IMR-90 (cell line): ENCODE measurements at regions not wholly inside any gene's neighbourhood (a gene's known extent, or its start where the extent isn't known, plus 50 kb on each side); places are given as distances from the start of the nearest gene placed in this dataset.

Experiments
- ATAC-seq: fragments of 200-7000 bp; cut with Tn5 transposase; 2 replicates; pipeline ENCODE4 v1.9.1; 2020; ENCODE audit warnings: low read depth, mild to moderate bottlenecking, moderate library complexity
- BruUV-seq: library from RNA; stranded (reverse); fragments of 400-500 nt; replicated peaks from 2 replicates; lab custom pipeline; 2021; lab: Mats Ljungman, UMichigan
- CTCF ChIA-PET: fragments of 300-600 bp; formaldehyde crosslinking; extraction: SDS; loops from one replicate; lab custom pipeline; 2021; ENCODE audit warnings: antibody characterized with exemption; lab: Yijun Ruan, JAX
- POLR2A ChIA-PET: fragments of 300-600 bp; sonication (Branson Sonifier 250); formaldehyde crosslinking; loops from one replicate; lab custom pipeline; 2022; ENCODE audit warnings: antibody characterized with exemption; ENCODE audit not compliant: unreplicated experiment; lab: Charles Lee
- DNase-seq: peaks from one replicate; pipeline ENCODE4 v3.0.0; 2013
- H2AFZ ChIP-seq: replicated peaks from 2 replicates; pipeline ENCODE3; 2013; ENCODE audit warnings: low read length, mild to moderate bottlenecking; ENCODE audit not compliant: poor library complexity
- H2AK5ac ChIP-seq: 2 replicates; pipeline ENCODE4 v1.6.1; 2013; ENCODE audit warnings: low read depth, low read length, inconsistent platforms
- H2AK9ac ChIP-seq: replicated peaks from 2 replicates; pipeline ENCODE3; 2013; ENCODE audit warnings: mild to moderate bottlenecking, low read depth, low read length, moderate library complexity; ENCODE audit not compliant: poor library complexity
- H2BK120ac ChIP-seq: 2 replicates; pipeline ENCODE4 v1.6.1; 2013; ENCODE audit warnings: low read depth, low read length, inconsistent platforms
- H2BK15ac ChIP-seq: 3 replicates; pipeline ENCODE4 v1.6.1; 2013; ENCODE audit warnings: low read depth, low read length, inconsistent platforms
- H2BK20ac ChIP-seq: 2 replicates; pipeline ENCODE4 v1.6.1; 2013; ENCODE audit warnings: low read depth, mild to moderate bottlenecking, inconsistent platforms, low read length, moderate library complexity
- H2BK5ac ChIP-seq: 2 replicates; pipeline ENCODE4 v1.6.1; 2013; ENCODE audit warnings: mild to moderate bottlenecking, low read depth, low read length, inconsistent platforms; ENCODE audit not compliant: poor library complexity, severe bottlenecking
- H3K14ac ChIP-seq: replicated peaks from 2 replicates; pipeline ENCODE4 v1.6.1; 2013; ENCODE audit warnings: low read depth, low read length, inconsistent platforms
- H3K18ac ChIP-seq: 2 replicates; pipeline ENCODE4 v1.6.1; 2013; ENCODE audit warnings: low read depth, low read length, control low read depth
- H3K23ac ChIP-seq: 2 replicates; pipeline ENCODE4 v1.6.1; 2013; ENCODE audit warnings: low read depth, low read length, inconsistent platforms
- H3K27ac ChIP-seq: 2 replicates; pipeline ENCODE4 v1.5.1; 2013; ENCODE audit warnings: mild to moderate bottlenecking, control low read depth, low read length; ENCODE audit not compliant: insufficient read depth
- H3K27me3 ChIP-seq: 2 replicates; pipeline ENCODE4 v1.6.1; 2013; ENCODE audit warnings: low read length; ENCODE audit not compliant: control insufficient read depth, insufficient read depth
- H3K36me3 ChIP-seq: 2 replicates; pipeline ENCODE4 v1.6.1; 2013; ENCODE audit warnings: low read length, mixed read lengths; ENCODE audit not compliant: control insufficient read depth, insufficient read depth
- H3K4ac ChIP-seq: 2 replicates; pipeline ENCODE4 v1.6.1; 2013; ENCODE audit warnings: low read depth, low read length, inconsistent platforms
- H3K4me1 ChIP-seq: 2 replicates; pipeline ENCODE4 v1.6.1; 2013; ENCODE audit warnings: low read length, mixed read lengths; ENCODE audit not compliant: control insufficient read depth, insufficient read depth
- H3K4me2 ChIP-seq: 2 replicates; pipeline ENCODE4 v1.6.1; 2013; ENCODE audit warnings: low read depth, mild to moderate bottlenecking, control low read depth, low read length, moderate library complexity
- H3K4me3 ChIP-seq: 2 replicates; pipeline ENCODE4 v1.5.1; 2013; ENCODE audit warnings: low read depth, mild to moderate bottlenecking, control low read depth, low read length, moderate library complexity; ENCODE audit not compliant: insufficient read depth
- H3K56ac ChIP-seq: 2 replicates; pipeline ENCODE4 v1.6.1; 2013; ENCODE audit warnings: low read length, inconsistent platforms; ENCODE audit not compliant: insufficient read depth; ENCODE audit errors: extremely low read depth
- H3K79me1 ChIP-seq, 2 experiments: 2 replicates each; pipeline ENCODE4 v1.6.1; 2013; ENCODE audit warnings: low read length in 2 of 2, inconsistent platforms in 1 of 2, low read depth in 1 of 2
- H3K9ac ChIP-seq: 2 replicates; pipeline ENCODE4 v1.6.1; 2013; ENCODE audit warnings: low read depth, low read length, control low read depth
- H3K9me1 ChIP-seq: 2 replicates; pipeline ENCODE4 v1.6.1; 2013; ENCODE audit warnings: low read length, inconsistent platforms; ENCODE audit not compliant: insufficient read depth
- H3K9me3 ChIP-seq: 2 replicates; pipeline ENCODE4 v1.6.1; 2013; ENCODE audit warnings: low read length; ENCODE audit not compliant: control insufficient read depth, insufficient read depth
- H4K20me1 ChIP-seq: 2 replicates; pipeline ENCODE4 v1.6.1; 2013; ENCODE audit warnings: low read length, inconsistent platforms; ENCODE audit not compliant: insufficient read depth
- H4K5ac ChIP-seq: 2 replicates; pipeline ENCODE4 v1.6.1; 2013; ENCODE audit warnings: mild to moderate bottlenecking, low read depth, low read length, control low read depth
- H4K8ac ChIP-seq, 2 experiments: 2 replicates each; pipeline ENCODE4 v1.6.1; 2013; ENCODE audit warnings: low read depth in 2 of 2, low read length in 2 of 2, control low read depth in 1 of 2, inconsistent platforms in 1 of 2
- H4K91ac ChIP-seq: 2 replicates; pipeline ENCODE4 v1.6.1; 2013; ENCODE audit warnings: low read depth, low read length, inconsistent platforms; ENCODE audit not compliant: insufficient read depth
- BHLHE40 ChIP-seq: fragments of 150-350 bp; IDR thresholded peaks from 2 replicates; pipeline ENCODE4 v1.6.1; 2016; ENCODE audit warnings: mild to moderate bottlenecking, low read depth, low read length
- FOS ChIP-seq: fragments of 150-350 bp; IDR thresholded peaks from 2 replicates; pipeline ENCODE4 v1.6.1; 2016; ENCODE audit warnings: low read depth, low read length
- POLR2A ChIP-seq: IDR thresholded peaks from 2 replicates; pipeline ENCODE4 v1.6.1; 2012; ENCODE audit warnings: mild to moderate bottlenecking, low read depth, low read length
- RCOR1 ChIP-seq: IDR thresholded peaks from 2 replicates; pipeline ENCODE4 v1.6.1; 2012; ENCODE audit warnings: mild to moderate bottlenecking, low read length, improper control_type of control experiment; ENCODE audit not compliant: insufficient replicate concordance
- dilution Hi-C: fragments of 300-500 bp; cut with HindIII; formaldehyde crosslinking; loops from one replicate; pipeline ENCODE4 v1.14.3; 2018; ENCODE audit warnings: low sequenced_read_pairs; ENCODE audit not compliant: unreplicated experiment
- in situ Hi-C: fragments of 300-500 bp; cut with MboI; formaldehyde crosslinking; loops from 3 replicates; pipeline ENCODE4 v1.14.3; 2019; ENCODE audit warnings: low sequenced_read_pairs, inconsistent platforms, mixed read lengths
- intact Hi-C: fragments of 100-400 bp; cut with micrococcal nuclease; formaldehyde crosslinking; loops from 2 replicates; pipeline ENCODE4 v1.10.0; 2022

DNA sequence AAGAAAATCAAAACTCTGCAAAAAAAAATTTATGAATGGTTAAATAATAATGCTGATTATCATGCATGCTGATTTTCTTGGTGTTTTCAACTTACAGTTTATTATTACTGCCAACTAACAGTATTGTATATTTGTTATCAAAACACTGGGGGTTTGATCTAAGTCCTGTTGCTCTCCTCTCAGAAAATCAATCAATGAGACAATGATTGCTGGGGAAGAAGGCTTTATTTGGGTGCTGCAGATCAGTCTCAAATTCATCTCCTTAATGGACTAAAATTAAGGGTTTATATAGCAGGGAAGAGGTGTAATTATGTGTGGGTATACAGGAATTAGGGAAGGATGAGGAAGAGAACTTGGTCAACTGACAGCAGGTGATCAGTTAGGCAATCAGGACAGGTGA lies 565.5 kb upstream of the CDH6 start:
- Histone ChIP-seq H3K27ac (no peak overlapping the region), H2BK20ac (no peak overlapping the region), H3K9ac (no peak overlapping the region), H3K4me3 (no peak overlapping the region), H2BK15ac (no peak overlapping the region), H3K4ac (no peak overlapping the region), H3K9me1 (no peaks in the 10 kb centered on the region), H3K9me3 (no peaks in the 10 kb centered on the region), H3K27me3 (no peaks in the 10 kb centered on the region), H2AK5ac (no peak overlapping the region), H3K36me3 (no peaks in the 10 kb centered on the region), H4K20me1 (no peaks in the 10 kb centered on the region), H2BK5ac (no peak overlapping the region), H3K56ac (no peak overlapping the region), H3K14ac (no peak overlapping the region), H3K79me1 (no peaks in the 10 kb centered on the region), H4K91ac (no peak overlapping the region), H2BK120ac (no peak overlapping the region), H3K23ac (no peak overlapping the region), H3K18ac (no peak overlapping the region), H3K4me1 (no peaks in the 10 kb centered on the region), H4K5ac (no peak overlapping the region), H4K8ac (no peak overlapping the region), H3K4me2 (no peak overlapping the region), H2AK9ac (no peak overlapping the region), H2AFZ (no peak overlapping the region)
- in situ Hi-C loops = no loop called here
- DNase-seq (no peak), ATAC-seq (no peak)
- CTCF ChIA-PET = no interaction called here
- POLR2A ChIA-PET = no interaction called here
- intact Hi-C loops = no loop called here
- dilution Hi-C loops = no loop called here
- no TSS peak for BruUV-seq
- TF ChIP-seq FOS (no peak), POLR2A (no peak), BHLHE40 (no peak), RCOR1 (no peak)
